H9 (cell line): ENCODE measurements at regions not wholly inside any gene's neighbourhood (a gene's known extent, or its start where the extent isn't known, plus 50 kb on each side); places are given as distances from the start of the nearest gene placed in this dataset.

Experiments used
- DNase-seq: peaks from one replicate; pipeline ENCODE4 v3.0.0-alpha.2; 2017
- H2AFZ ChIP-seq: one replicate; pipeline ENCODE4 v1.6.1; 2013; ENCODE audit warnings: mild to moderate bottlenecking, low read length, control low read depth, moderate library complexity
- H2AK5ac ChIP-seq: 2 replicates; pipeline ENCODE4 v1.6.1; 2013; ENCODE audit warnings: low read length, control low read depth, mixed read lengths; ENCODE audit not compliant: insufficient read length
- H2BK120ac ChIP-seq: one replicate; pipeline ENCODE4 v1.6.1; 2013; ENCODE audit warnings: low read depth, mild to moderate bottlenecking, low read length, control low read depth, inconsistent platforms; ENCODE audit not compliant: poor library complexity, severe bottlenecking
- H2BK12ac ChIP-seq: 2 replicates; pipeline ENCODE4 v1.6.1; 2013; ENCODE audit warnings: low read length, control low read depth, mixed read lengths, low read depth; ENCODE audit not compliant: insufficient read length
- H2BK15ac ChIP-seq: 2 replicates; pipeline ENCODE4 v1.6.1; 2013; ENCODE audit warnings: low read depth, low read length, control low read depth
- H2BK20ac ChIP-seq: one replicate; pipeline ENCODE4 v1.6.1; 2013; ENCODE audit warnings: low read depth, mild to moderate bottlenecking, low read length, control low read depth, inconsistent platforms; ENCODE audit not compliant: poor library complexity, severe bottlenecking
- H2BK5ac ChIP-seq: 2 replicates; pipeline ENCODE4 v1.6.1; 2013; ENCODE audit warnings: low read length, control low read depth, mixed read lengths; ENCODE audit not compliant: insufficient read length
- H3K14ac ChIP-seq: 2 replicates; pipeline ENCODE4 v1.6.1; 2013; ENCODE audit warnings: low read length, control low read depth; ENCODE audit not compliant: insufficient read depth
- H3K18ac ChIP-seq: 2 replicates; pipeline ENCODE4 v1.6.1; 2013; ENCODE audit warnings: low read depth, mild to moderate bottlenecking, mixed read lengths, low read length, control low read depth; ENCODE audit not compliant: insufficient read length
- H3K23ac ChIP-seq: 2 replicates; pipeline ENCODE4 v1.6.1; 2013; ENCODE audit warnings: low read length, control low read depth, mixed read lengths, low read depth; ENCODE audit not compliant: insufficient read length
- H3K23me2 ChIP-seq: 2 replicates; pipeline ENCODE4 v1.6.1; 2013; ENCODE audit warnings: low read depth, mild to moderate bottlenecking, mixed read lengths, low read length, control low read depth; ENCODE audit not compliant: insufficient read length, poor library complexity, severe bottlenecking
- H3K27ac ChIP-seq: 2 replicates; pipeline ENCODE4 v1.5.1; 2013; ENCODE audit warnings: low read length, control low read depth, mixed read lengths, low read depth; ENCODE audit not compliant: insufficient read length
- H3K27me3 ChIP-seq: 2 replicates; pipeline ENCODE4 v1.6.1; 2013; ENCODE audit warnings: low read length, control low read depth, inconsistent platforms; ENCODE audit not compliant: insufficient read depth
- H3K4ac ChIP-seq: 2 replicates; pipeline ENCODE4 v1.6.1; 2013; ENCODE audit warnings: low read depth, mild to moderate bottlenecking, control low read depth, inconsistent platforms, low read length, moderate library complexity
- H3K4me1 ChIP-seq: 2 replicates; pipeline ENCODE4 v1.6.1; 2013; ENCODE audit warnings: low read length, control low read depth, inconsistent platforms; ENCODE audit not compliant: insufficient read depth
- H3K4me2 ChIP-seq: 2 replicates; pipeline ENCODE4 v1.6.1; 2013; ENCODE audit warnings: low read length, control low read depth, mixed read lengths; ENCODE audit not compliant: insufficient read length, insufficient read depth
- H3K56ac ChIP-seq: 2 replicates; pipeline ENCODE4 v1.6.1; 2013; ENCODE audit warnings: low read depth, mild to moderate bottlenecking, mixed read lengths, low read length, control low read depth; ENCODE audit not compliant: insufficient read length
- H3K79me1 ChIP-seq: 2 replicates; pipeline ENCODE4 v1.6.1; 2013; ENCODE audit warnings: low read depth, mild to moderate bottlenecking, moderate library complexity, low read length, control low read depth, inconsistent platforms; ENCODE audit not compliant: insufficient read depth, poor library complexity, severe bottlenecking
- H3K79me2 ChIP-seq: 2 replicates; pipeline ENCODE4 v1.6.1; 2013; ENCODE audit warnings: low read length, control low read depth, inconsistent platforms; ENCODE audit not compliant: insufficient read depth
- H3K9ac ChIP-seq: 2 replicates; pipeline ENCODE4 v1.6.1; 2013; ENCODE audit warnings: low read length, control low read depth, mixed read lengths; ENCODE audit not compliant: insufficient read length; ENCODE audit errors: extremely low read depth
- H3K9me3 ChIP-seq: one replicate; pipeline ENCODE4 v1.6.1; 2013; ENCODE audit warnings: low read depth, low read length, inconsistent platforms; ENCODE audit not compliant: control insufficient read depth
- H3T11ph ChIP-seq: one replicate; pipeline ENCODE4 v1.6.1; 2013; ENCODE audit warnings: mild to moderate bottlenecking, low read length, control low read depth, inconsistent platforms
- H4K20me1 ChIP-seq: one replicate; pipeline ENCODE4 v1.6.1; 2013; ENCODE audit not compliant: control insufficient read depth, insufficient read length, insufficient read depth
- H4K5ac ChIP-seq: 2 replicates; pipeline ENCODE4 v1.6.1; 2013; ENCODE audit warnings: low read depth, mild to moderate bottlenecking, mixed read lengths, low read length, control low read depth; ENCODE audit not compliant: insufficient read length
- H4K8ac ChIP-seq: replicated peaks from 2 replicates; pipeline ENCODE4 v1.6.1; 2013; ENCODE audit warnings: low read length, control low read depth, mixed read lengths, low read depth; ENCODE audit not compliant: insufficient read length
- H4K91ac ChIP-seq: 2 replicates; pipeline ENCODE4 v1.6.1; 2013; ENCODE audit warnings: low read depth, mild to moderate bottlenecking, moderate library complexity, mixed read lengths, low read length, control low read depth; ENCODE audit not compliant: insufficient read length
- H3K27ac Mint-ChIP-seq, 3 experiments: 2 replicates in 2 of 3; 3 replicates in 1 of 3; pipeline ENCODE4 v1.8.0; 2020 to 2021; ENCODE audit warnings: mixed read lengths in 3 of 3, mild to moderate bottlenecking in 1 of 3, moderate library complexity in 1 of 3
- H3K27me3 Mint-ChIP-seq: 2 replicates; pipeline ENCODE4 v1.8.0; 2021; ENCODE audit warnings: low read depth, mild to moderate bottlenecking, moderate library complexity, mixed read lengths
- H3K36me3 Mint-ChIP-seq, 3 experiments: 2 replicates in 2 of 3; 3 replicates in 1 of 3; pipeline ENCODE4 v1.8.0; 2020 to 2021; ENCODE audit warnings: low read depth in 3 of 3, mixed read lengths in 3 of 3; ENCODE audit not compliant: insufficient read depth in 1 of 3
- H3K4me1 Mint-ChIP-seq, 2 experiments: 2 replicates each; pipeline ENCODE4 v1.8.0; 2020; ENCODE audit warnings: mixed read lengths in 2 of 2
- H3K4me3 Mint-ChIP-seq, 2 experiments: 2 replicates in 1 of 2; 3 replicates in 1 of 2; pipeline ENCODE4 v1.8.0; 2020 to 2021; ENCODE audit warnings: mild to moderate bottlenecking in 2 of 2, mixed read lengths in 2 of 2, moderate library complexity in 1 of 2
- H3K9me3 Mint-ChIP-seq, 2 experiments: 2 replicates in 1 of 2; 3 replicates in 1 of 2; pipeline ENCODE4 v1.8.0; 2020; ENCODE audit warnings: mild to moderate bottlenecking in 2 of 2, mixed read lengths in 2 of 2, moderate library complexity in 1 of 2
- CTCF ChIP-seq: fragments of 200-600 bp; sonication (generic); conservative IDR thresholded peaks from 3 replicates; pipeline ENCODE4 v1.8.0; 2021; ENCODE audit warnings: antibody characterized with exemption, mild to moderate bottlenecking
- WGBS: extraction: QIAGEN DNeasy Blood & Tissue Kit; methylation state at CpG from one replicate; pipeline ENCODE4 v1.1.7; 2013; ENCODE audit warnings: missing lambda C conversion rate, low lambda C conversion rate, mixed read lengths; ENCODE audit not compliant: insufficient read length; ENCODE audit errors: extremely low coverage; 5-methylcytosine and 5-hydroxymethylcytosine counted together

DNA sequence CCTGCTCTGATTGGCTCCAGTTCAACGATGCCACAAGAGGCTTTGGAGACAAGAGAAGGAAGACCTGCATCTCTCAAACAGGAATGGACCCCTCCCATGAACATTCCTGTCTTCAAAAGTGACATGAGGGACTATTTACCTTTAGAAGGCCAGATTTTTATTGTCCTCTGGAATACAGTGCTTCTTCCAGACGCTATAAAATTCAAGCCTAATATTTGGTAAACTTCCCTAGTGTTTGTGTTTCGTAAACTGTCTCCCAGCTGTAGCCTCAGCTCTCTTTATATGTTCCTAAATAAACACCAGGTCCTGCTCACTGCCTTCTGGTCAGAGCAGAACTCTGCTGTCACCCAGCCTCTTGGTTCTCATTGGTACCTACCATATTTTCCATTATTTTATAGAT, 157.8 kb downstream of the CCDC34 start:
- H3K9me3 ChIP-seq = no peaks in the 10 kb centered on the region
- no peak overlapping the region; a peak in 1 of 7 replicates for H3K27ac Mint-ChIP-seq
- no peak overlapping the region for H2AFZ ChIP-seq
- no peak overlapping the region for H3K18ac ChIP-seq
- no peak overlapping the region for H3K9ac ChIP-seq
- H3K4me3 Mint-ChIP-seq = no peak overlapping the region
- H2BK12ac ChIP-seq = no peak overlapping the region
- no peak overlapping the region for H4K5ac ChIP-seq
- H3K36me3 Mint-ChIP-seq = peaks cover 2 to 22% (median 12%) of the 10 kb centered on the region in 3 experiments; a peak in 4 of 7 replicates
- H2AK5ac ChIP-seq = no peak overlapping the region
- H3K14ac ChIP-seq = no peak overlapping the region
- DNase-seq = no peak
- no peaks in the 10 kb centered on the region for H3K23me2 ChIP-seq
- H3K79me2 ChIP-seq = no peaks in the 10 kb centered on the region
- H4K20me1 ChIP-seq = no peaks in the 10 kb centered on the region
- H4K91ac ChIP-seq = no peak overlapping the region
- H2BK120ac ChIP-seq = no peak overlapping the region
- no peak overlapping the region for H3K4ac ChIP-seq
- H2BK5ac ChIP-seq = no peak overlapping the region
- H3K4me2 ChIP-seq = no peak overlapping the region
- no peaks in the 10 kb centered on the region for H3K79me1 ChIP-seq
- no peaks in the 10 kb centered on the region for H3K27me3 Mint-ChIP-seq
- H3K23ac ChIP-seq = no peak overlapping the region
- peaks cover 24 to 32% of the 10 kb centered on the region in 2 experiments for H3K4me1 Mint-ChIP-seq
- no peak overlapping the region for H2BK15ac ChIP-seq
- no peaks in the 10 kb centered on the region; the same call in 1 of the 2 replicates for H3K4me1 ChIP-seq
- H4K8ac ChIP-seq = no peak overlapping the region
- H3K27ac ChIP-seq = no peak overlapping the region
- H3K27me3 ChIP-seq = no peaks in the 10 kb centered on the region
- no peak overlapping the region for H3T11ph ChIP-seq
- TF ChIP-seq CTCF = no peak
- H3K56ac ChIP-seq = no peak overlapping the region
- WGBS = no CpG with 5 or more reads among the region's 3 CpGs
- no peak overlapping the region for H2BK20ac ChIP-seq
- H3K9me3 Mint-ChIP-seq = no peaks in the 10 kb centered on the region
